A673 (cell line): ENCODE measurements at regions not wholly inside any gene's neighbourhood (a gene's known extent, or its start where the extent isn't known, plus 50 kb on each side); places are given as distances from the start of the nearest gene placed in this dataset.

Experiments used
- CTCF ChIP-seq: fragments of 300-800, 200-600 bp; sonication (generic); conservative IDR thresholded peaks from 2 replicates; pipeline ENCODE4 v1.5.1; 2017; ENCODE audit warnings: low read depth, mild to moderate bottlenecking, antibody characterized with exemption, low read length, moderate library complexity, mixed read lengths
- EZH2 ChIP-seq: fragments of 200-600 bp; sonication (generic); IDR thresholded peaks from 2 replicates; pipeline ENCODE4 v1.6.1; 2017; ENCODE audit warnings: borderline replicate concordance, low read depth, mild to moderate bottlenecking, mixed read lengths, antibody characterized with exemption, low read length; ENCODE audit not compliant: poor library complexity, severe bottlenecking

- TF ChIP-seq CTCF (no peak), EZH2 (no peak)
These were observed 87.1 kb downstream of the PRLHR start for GRCh38 chr10:118508355-118508754.
